IPS-18a (cell line): ENCODE measurements at regions not wholly inside any gene's neighbourhood (a gene's known extent, or its start where the extent isn't known, plus 50 kb on each side); places are given as distances from the start of the nearest gene placed in this dataset.
"Not testable (repeated sequence)": the region's sequence is repeated elsewhere in the genome, so short reads cannot be mapped to it uniquely, and the experiment has no call there.

Source experiments
- H3K27ac ChIP-seq: one replicate; pipeline ENCODE4 v1.5.1; 2013; ENCODE audit warnings: low read length
- H3K27me3 ChIP-seq: one replicate; pipeline ENCODE4 v1.6.1; 2013; ENCODE audit warnings: mild to moderate bottlenecking, low read length; ENCODE audit not compliant: control insufficient read depth, insufficient read depth
- H3K36me3 ChIP-seq: one replicate; pipeline ENCODE4 v1.6.1; 2013; ENCODE audit warnings: low read depth, low read length; ENCODE audit not compliant: control insufficient read depth
- H3K4me1 ChIP-seq: one replicate; pipeline ENCODE4 v1.6.1; 2013; ENCODE audit warnings: low read depth, low read length; ENCODE audit not compliant: control insufficient read depth
- H3K4me3 ChIP-seq: one replicate; pipeline ENCODE4 v1.5.1; 2013; ENCODE audit warnings: low read length
- H3K9ac ChIP-seq: one replicate; pipeline ENCODE4 v1.6.1; 2013; ENCODE audit warnings: mild to moderate bottlenecking, low read length, moderate library complexity
- H3K9me3 ChIP-seq: one replicate; pipeline ENCODE4 v1.6.1; 2013; ENCODE audit warnings: low read depth, low read length; ENCODE audit not compliant: control insufficient read depth

DNA sequence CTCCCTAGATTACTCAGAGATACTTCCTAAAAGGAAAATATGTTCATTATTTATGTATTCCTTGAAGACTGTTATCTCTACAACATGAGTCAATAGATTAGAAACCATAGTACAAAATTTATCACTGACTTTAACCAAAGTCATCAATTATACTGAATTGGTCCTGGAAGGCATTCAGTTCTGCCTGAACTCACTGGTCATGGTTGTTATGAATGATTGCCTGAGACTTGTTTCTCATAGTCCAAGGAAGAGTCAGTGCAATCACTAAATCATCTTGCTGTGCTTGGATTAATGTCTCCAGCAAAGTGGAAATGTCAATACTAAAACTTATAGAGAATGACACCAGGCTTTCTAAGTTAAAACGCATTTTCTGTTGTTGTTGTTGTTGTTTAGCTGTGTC, 878.6 kb upstream of the MANEA start:
- Histone ChIP-seq H3K9ac (no peak overlapping the region), H3K27me3 (no peaks in the 10 kb centered on the region), H3K4me1 (no peaks in the 10 kb centered on the region), H3K27ac (no peak overlapping the region), H3K4me3 (no peak overlapping the region), H3K36me3 (no peaks in the 10 kb centered on the region), H3K9me3 (no peaks in the 10 kb centered on the region)

DNA sequence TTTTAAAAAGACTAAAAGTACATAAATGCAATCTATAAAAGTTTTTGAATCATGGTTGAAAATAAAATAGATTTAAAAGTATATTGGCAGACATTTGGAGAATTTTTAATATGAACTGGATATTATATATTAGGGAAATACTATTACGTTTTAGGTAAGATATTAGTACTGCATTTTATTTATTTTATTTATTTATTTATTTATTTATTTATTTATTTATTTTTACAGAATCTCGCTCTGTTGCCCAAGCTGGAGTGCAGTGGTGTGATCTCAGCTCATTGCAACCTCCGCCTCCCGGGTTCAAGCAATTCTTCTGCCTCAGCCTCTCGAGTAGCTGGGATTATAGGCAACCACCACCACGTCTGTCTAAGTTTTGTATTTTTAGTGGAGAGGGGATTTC, 890.1 kb upstream of the MANEA start:
- H3K36me3 ChIP-seq, H3K4me3 ChIP-seq, H3K4me1 ChIP-seq, H3K27ac ChIP-seq, H3K9ac ChIP-seq, H3K9me3 ChIP-seq, H3K27me3 ChIP-seq: not testable (repeated sequence)

DNA sequence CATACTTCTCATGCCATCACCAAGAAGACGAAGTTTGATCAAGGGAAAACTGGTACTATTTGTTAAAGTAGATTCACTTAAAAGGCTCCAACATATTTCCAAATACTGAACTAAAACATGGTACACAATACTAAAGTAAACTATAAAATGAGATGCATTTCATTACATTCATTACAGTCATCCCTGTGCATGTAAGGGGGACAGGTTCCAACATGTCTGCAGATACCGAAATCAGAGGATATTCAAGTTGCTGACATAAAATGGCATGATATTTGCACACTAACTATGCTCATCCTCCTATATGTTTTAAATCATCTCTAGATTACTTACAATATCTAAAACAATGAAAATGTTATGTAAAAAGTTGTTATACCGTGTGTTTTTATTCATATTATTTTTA, 893.9 kb upstream of the MANEA start:
- no peaks in the 10 kb centered on the region for H3K27me3 ChIP-seq
- H3K27ac ChIP-seq = no peak overlapping the region
- no peaks in the 10 kb centered on the region for H3K4me1 ChIP-seq
- no peak overlapping the region for H3K4me3 ChIP-seq
- no peak overlapping the region for H3K9ac ChIP-seq
- H3K36me3 ChIP-seq = no peaks in the 10 kb centered on the region
- H3K9me3 ChIP-seq = no peaks in the 10 kb centered on the region

DNA sequence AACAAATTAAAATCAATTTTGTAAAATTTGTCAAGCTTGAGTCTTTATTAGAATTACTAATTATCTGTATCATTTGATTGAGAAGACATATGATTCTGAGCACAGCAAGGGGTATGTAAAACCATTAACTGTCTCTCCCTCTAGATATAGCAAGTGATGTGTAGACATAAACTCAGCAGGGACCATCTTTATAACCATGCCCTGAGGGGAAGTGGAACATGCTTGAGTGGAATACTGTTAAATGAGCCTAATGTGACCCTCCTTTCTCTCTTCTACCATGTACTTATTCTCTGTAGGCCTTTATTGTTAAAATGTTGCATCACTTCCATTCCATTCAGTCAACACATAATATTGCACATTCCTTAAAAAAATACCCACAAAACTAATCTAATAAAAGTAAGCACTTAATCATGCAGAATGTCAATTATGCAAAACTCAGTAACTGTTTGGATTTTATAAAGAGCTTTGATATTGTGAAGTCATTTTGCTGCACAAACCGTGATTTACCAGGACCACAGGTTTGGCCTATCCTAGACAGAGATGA, 896.6 kb upstream of the MANEA start:
- H3K4me3 ChIP-seq = no peak overlapping the region
- no peaks in the 10 kb centered on the region for H3K9me3 ChIP-seq

DNA sequence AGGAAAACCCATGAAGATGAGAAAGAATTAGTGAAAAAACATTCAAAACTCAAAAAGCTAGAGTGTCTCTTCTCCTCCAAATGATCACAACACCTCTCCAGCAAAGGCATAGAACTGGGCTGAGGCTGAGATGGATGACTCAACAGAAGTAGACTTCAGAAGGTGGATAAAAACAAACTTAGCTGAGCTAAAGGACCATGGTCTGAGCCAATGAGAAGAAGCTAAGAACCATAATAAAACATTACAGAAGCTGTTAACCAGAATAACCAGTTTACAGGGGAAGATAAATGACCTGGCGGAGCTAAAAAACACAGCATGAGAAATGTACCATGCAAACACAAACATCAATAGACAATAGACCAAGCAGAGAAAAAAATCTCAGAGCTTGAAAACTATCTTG, 904.1 kb upstream of the MANEA start:
- no peaks in the 10 kb centered on the region for H3K27me3 ChIP-seq
- H3K9ac ChIP-seq = no peak overlapping the region
- H3K27ac ChIP-seq = no peak overlapping the region
- no peaks in the 10 kb centered on the region for H3K9me3 ChIP-seq
- H3K4me3 ChIP-seq = no peak overlapping the region
- no peaks in the 10 kb centered on the region for H3K36me3 ChIP-seq
- no peaks in the 10 kb centered on the region for H3K4me1 ChIP-seq

More for the DNA sequence above, 896.6 kb upstream of the MANEA start:
- Histone ChIP-seq H3K36me3 (no peaks in the 10 kb centered on the region), H3K27me3 (no peaks in the 10 kb centered on the region), H3K27ac (no peak overlapping the region), H3K4me1 (no peaks in the 10 kb centered on the region), H3K9ac (no peak overlapping the region)

DNA sequence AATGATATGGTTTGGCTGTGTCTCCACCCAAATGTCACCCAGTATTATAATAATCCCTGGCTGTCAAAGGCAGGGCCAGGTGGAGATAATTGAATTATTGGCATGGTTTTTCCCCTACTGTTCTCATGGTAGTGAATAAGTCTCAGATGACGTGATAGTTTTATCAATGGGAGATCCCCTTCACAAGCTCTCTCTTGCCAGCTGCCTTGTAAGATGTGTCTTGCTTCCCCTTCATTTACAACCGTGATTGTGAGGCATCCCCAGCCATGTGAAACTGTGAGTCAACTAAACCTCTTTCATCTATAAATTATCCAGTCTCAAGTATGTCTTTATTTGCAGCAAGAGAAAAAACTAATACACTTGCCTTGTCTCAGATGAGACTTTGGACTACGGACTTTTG, 907.3 kb upstream of the MANEA start:
- H3K36me3 ChIP-seq = no peaks in the 10 kb centered on the region
- no peak overlapping the region for H3K9ac ChIP-seq
- H3K9me3 ChIP-seq = no peaks in the 10 kb centered on the region
- no peak overlapping the region for H3K4me3 ChIP-seq
- H3K27ac ChIP-seq = no peak overlapping the region
- no peaks in the 10 kb centered on the region for H3K27me3 ChIP-seq
- no peaks in the 10 kb centered on the region for H3K4me1 ChIP-seq

DNA sequence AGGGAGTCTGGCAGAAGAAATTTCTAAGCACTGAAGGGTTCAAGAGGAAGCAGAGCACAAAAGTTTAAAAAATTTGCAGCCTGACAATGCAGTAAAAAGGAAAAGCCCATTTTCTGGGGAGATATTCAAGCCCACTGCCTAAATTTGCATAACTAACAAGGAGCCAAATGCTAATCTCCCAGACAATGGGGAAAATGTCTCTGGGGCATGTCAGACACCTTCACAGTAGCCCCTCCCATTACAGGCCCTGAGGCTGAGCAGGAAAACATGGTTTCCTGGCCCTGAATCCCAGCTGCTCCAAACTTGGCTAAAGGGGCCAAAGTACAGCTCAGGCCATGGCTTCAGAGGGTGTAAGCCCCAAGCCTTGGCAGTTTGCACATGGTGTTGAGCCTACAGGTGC, 908.5 kb upstream of the MANEA start:
- Histone ChIP-seq H3K27ac (no peak overlapping the region), H3K36me3 (no peaks in the 10 kb centered on the region), H3K9ac (no peak overlapping the region), H3K27me3 (no peaks in the 10 kb centered on the region), H3K4me3 (no peak overlapping the region), H3K4me1 (no peaks in the 10 kb centered on the region), H3K9me3 (no peaks in the 10 kb centered on the region)

DNA sequence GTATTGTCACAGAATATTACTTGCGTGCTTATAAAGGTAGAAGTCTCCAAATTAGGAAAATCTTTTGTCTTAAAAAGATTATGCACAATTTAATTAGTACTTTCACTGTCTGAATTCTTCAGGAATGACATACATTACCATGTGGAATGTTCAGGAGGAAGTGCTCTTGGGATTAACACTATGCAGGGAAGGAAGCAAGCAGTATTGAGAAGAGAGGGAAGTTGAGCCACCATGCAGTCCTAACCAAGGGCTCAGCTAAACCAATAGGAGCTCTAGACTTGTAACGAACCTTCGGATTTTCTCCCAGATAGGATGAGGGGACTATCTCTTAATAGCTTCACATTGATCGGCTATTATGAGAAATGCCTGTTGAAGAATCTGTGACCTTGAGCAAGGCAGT, 918.4 kb upstream of the MANEA start:
- Histone ChIP-seq H3K36me3 (no peaks in the 10 kb centered on the region), H3K4me1 (no peaks in the 10 kb centered on the region), H3K4me3 (no peak overlapping the region), H3K9me3 (no peaks in the 10 kb centered on the region), H3K9ac (no peak overlapping the region), H3K27ac (no peak overlapping the region), H3K27me3 (no peaks in the 10 kb centered on the region)

DNA sequence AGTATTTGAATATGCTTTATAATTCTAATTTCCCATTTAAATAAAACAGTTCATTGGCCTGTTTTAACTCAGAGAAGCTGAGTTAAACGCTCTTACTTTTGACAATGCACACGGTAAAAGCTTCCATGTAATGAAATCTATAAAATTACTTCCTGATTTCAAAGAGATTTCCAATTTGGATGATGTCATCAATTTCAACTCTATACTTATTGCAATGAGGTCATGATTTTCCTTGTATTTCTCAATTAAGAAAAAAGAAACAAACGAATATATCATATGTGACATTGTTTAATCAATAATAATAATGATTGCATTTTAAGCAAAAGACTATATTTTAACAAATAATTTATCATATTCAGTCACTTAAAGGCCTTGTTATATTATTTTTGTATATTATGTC, 926.1 kb upstream of the MANEA start:
- H3K27me3 ChIP-seq = no peaks in the 10 kb centered on the region
- no peaks in the 10 kb centered on the region for H3K4me1 ChIP-seq
- no peak overlapping the region for H3K9ac ChIP-seq
- H3K36me3 ChIP-seq = no peaks in the 10 kb centered on the region
- H3K27ac ChIP-seq = no peak overlapping the region
- no peak overlapping the region for H3K4me3 ChIP-seq
- H3K9me3 ChIP-seq = no peaks in the 10 kb centered on the region

DNA sequence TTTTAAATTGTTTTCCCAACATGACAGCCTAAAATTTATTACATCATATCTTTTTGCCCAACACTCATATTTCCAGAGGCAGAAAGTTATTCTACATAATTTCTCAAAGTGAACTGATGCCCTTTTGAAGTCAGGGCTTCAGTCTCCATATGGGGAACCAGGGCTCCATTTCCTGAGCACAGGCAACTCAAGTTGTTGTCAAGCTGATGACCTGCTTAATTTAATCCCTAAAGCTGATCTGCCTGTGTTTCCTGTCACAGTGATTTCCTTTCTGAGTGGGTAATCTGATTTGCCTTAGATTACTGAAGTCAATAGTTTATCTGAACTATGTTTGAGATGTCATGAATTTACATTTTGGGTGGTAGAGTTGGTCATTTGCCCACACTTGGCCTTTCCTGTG, 932.1 kb upstream of the MANEA start:
- no peak overlapping the region for H3K27ac ChIP-seq
- H3K9ac ChIP-seq = no peak overlapping the region
- H3K9me3 ChIP-seq = no peaks in the 10 kb centered on the region
- H3K4me3 ChIP-seq = no peak overlapping the region
- no peaks in the 10 kb centered on the region for H3K4me1 ChIP-seq
- H3K36me3 ChIP-seq = no peaks in the 10 kb centered on the region
- H3K27me3 ChIP-seq = no peaks in the 10 kb centered on the region

DNA sequence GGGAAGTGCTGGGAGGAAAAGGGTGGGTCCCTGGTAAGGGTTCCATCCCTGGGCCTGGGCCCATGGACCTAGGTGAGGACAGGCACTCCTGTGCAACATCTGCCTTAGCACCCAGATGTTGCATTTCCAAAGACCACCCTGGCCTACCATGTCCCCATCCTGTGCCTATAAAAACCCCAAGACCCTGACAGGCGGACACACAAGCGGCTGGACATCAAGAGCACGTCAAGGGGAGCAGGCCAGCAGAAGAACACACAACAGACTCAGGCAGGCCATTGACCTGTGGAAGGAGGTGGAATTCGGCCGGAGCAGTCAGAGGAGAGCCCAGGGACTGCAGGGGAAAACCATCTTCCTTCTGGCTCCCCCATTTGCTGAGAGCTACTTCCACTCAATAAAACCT, 937.8 kb upstream of the MANEA start:
- H3K27me3 ChIP-seq = no peaks in the 10 kb centered on the region
- no peak overlapping the region for H3K27ac ChIP-seq
- no peak overlapping the region for H3K9ac ChIP-seq
- H3K9me3 ChIP-seq = no peaks in the 10 kb centered on the region
- no peaks in the 10 kb centered on the region for H3K36me3 ChIP-seq
- H3K4me3 ChIP-seq = no peak overlapping the region
- H3K4me1 ChIP-seq = peaks cover 3% of the 10 kb centered on the region

DNA sequence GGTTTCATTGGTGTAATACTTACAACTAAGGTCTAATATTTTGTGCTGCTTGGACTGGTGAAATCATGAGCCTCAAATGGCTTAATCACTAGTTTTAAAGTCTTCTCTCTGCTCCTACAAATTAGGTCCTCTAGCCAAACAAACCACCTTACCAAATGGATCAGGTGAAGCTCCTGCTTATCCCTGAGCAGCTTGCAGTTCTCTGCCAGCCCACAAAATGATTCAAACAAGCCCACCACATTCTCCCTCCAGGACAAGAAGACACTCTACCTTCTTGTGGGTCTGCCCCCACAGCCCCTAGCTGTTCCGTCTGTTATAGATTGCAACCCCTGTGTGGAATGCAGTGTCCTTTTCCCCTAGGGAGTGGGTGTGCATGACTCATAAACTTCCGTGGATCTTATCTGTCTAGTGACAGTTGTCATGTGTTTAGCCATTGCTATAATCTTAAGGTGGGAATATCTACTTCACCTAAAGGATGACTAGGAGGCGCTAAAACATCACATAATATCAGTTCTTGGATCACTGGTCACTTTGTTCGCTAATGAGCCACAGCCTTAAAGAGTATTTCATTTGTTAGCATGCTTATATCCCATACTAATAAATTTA, 940.5 kb upstream of the MANEA start:
- Histone ChIP-seq H3K9me3 (no peaks in the 10 kb centered on the region), H3K27me3 (no peaks in the 10 kb centered on the region), H3K4me1 (peaks cover 3% of the 10 kb centered on the region), H3K36me3 (no peaks in the 10 kb centered on the region), H3K4me3 (no peak overlapping the region), H3K9ac (no peak overlapping the region), H3K27ac (no peak overlapping the region)
